NCI-H1694 treated with DMSO at 0.1 percent for 48 hours (cell line): ENCODE measurements at regions not wholly inside any gene's neighbourhood (a gene's known extent, or its start where the extent isn't known, plus 50 kb on each side); places are given as distances from the start of the nearest gene placed in this dataset.
A peak's percentile ranks its signal among the peaks of the same experiment; 100 is the strongest.

Experiments
- DNase-seq: peaks from one replicate; lab custom pipeline; 2025; lab: John Stamatoyannopoulos, UW

- DNase-seq: no peak
Measured at GRCh38 chr14:66117600-66117999, 368.6 kb upstream of the CCDC196 start.

- no peak for DNase-seq
Measured at GRCh38 chr14:66119606-66120231, 366.5 kb upstream of the CCDC196 start.

- no peak for DNase-seq
Measured at GRCh38 chr14:66120402-66120801, 365.8 kb upstream of the CCDC196 start.

- DNase-seq: no peak
Measured at GRCh38 chr14:66121859-66122258, 364.3 kb upstream of the CCDC196 start.

GRCh38 chr14:66129224-66129623, 356.9 kb upstream of the CCDC196 start:
- DNase-seq: no peak

GRCh38 chr14:66131111-66131510, 355.1 kb upstream of the CCDC196 start:
- DNase-seq: no peak

GRCh38 chr14:66133666-66134065, 352.5 kb upstream of the CCDC196 start:
- DNase-seq: peak; percentile 35

- no peak for DNase-seq
Measured at GRCh38 chr14:66135831-66136230, 350.3 kb upstream of the CCDC196 start.

- DNase-seq: peak; percentile 93
Measured at GRCh38 chr14:66137081-66137480, 349.1 kb upstream of the CCDC196 start.

- no peak for DNase-seq
Measured at GRCh38 chr14:66139432-66139831, 346.7 kb upstream of the CCDC196 start.

GRCh38 chr14:66140213-66140918, 345.8 kb upstream of the CCDC196 start:
- no peak for DNase-seq

- no peak for DNase-seq
Measured at GRCh38 chr14:66140963-66141362, 345.2 kb upstream of the CCDC196 start.

GRCh38 chr14:66141733-66142132, 344.4 kb upstream of the CCDC196 start:
- DNase-seq: no peak

GRCh38 chr14:66143387-66144112, 342.6 kb upstream of the CCDC196 start:
- no peak for DNase-seq

- no peak for DNase-seq
Measured at GRCh38 chr14:66152302-66152701, 333.9 kb upstream of the CCDC196 start.

GRCh38 chr14:66152747-66153146, 333.4 kb upstream of the CCDC196 start:
- no peak for DNase-seq

GRCh38 chr14:66163023-66163422, 323.1 kb upstream of the CCDC196 start:
- no peak for DNase-seq

GRCh38 chr14:66165337-66165736, 320.8 kb upstream of the CCDC196 start:
- DNase-seq: no peak

- DNase-seq: no peak
Measured at GRCh38 chr14:66174453-66174891, 311.7 kb upstream of the CCDC196 start.

- no peak for DNase-seq
Measured at GRCh38 chr14:66177935-66178334, 308.2 kb upstream of the CCDC196 start.

GRCh38 chr14:66196670-66197069, 289.5 kb upstream of the CCDC196 start:
- DNase-seq: no peak

- no peak for DNase-seq
Measured at GRCh38 chr14:66197276-66197675, 288.9 kb upstream of the CCDC196 start.

- no peak for DNase-seq
Measured at GRCh38 chr14:66206554-66206953, 279.6 kb upstream of the CCDC196 start.
